Mesenchymal stem cell (in vitro differentiated cells and primary cell): ENCODE measurements at regions not wholly inside any gene's neighbourhood (a gene's known extent, or its start where the extent isn't known, plus 50 kb on each side); places are given as distances from the start of the nearest gene placed in this dataset.

Source experiments
- DNase-seq: peaks from one replicate; pipeline ENCODE4 v3.0.0-alpha.2; 2013
- H2AFZ ChIP-seq: one replicate; pipeline ENCODE4 v1.6.1; 2013; ENCODE audit warnings: low read depth, mild to moderate bottlenecking, control low read depth, inconsistent platforms, low read length, moderate library complexity
- H2AK5ac ChIP-seq: 2 replicates; pipeline ENCODE4 v1.6.1; 2013; ENCODE audit warnings: low read length, moderate library complexity, mild to moderate bottlenecking, inconsistent platforms; ENCODE audit not compliant: severe bottlenecking
- H2BK120ac ChIP-seq: one replicate; pipeline ENCODE4 v1.6.1; 2013; ENCODE audit warnings: low read depth, mild to moderate bottlenecking, inconsistent platforms, low read length, moderate library complexity
- H2BK12ac ChIP-seq, 2 experiments: one replicate each; pipeline ENCODE4 v1.6.1; 2013; ENCODE audit warnings: inconsistent platforms in 2 of 2, low read length in 2 of 2, mild to moderate bottlenecking in 2 of 2, moderate library complexity in 2 of 2, control low read depth in 1 of 2
- H2BK15ac ChIP-seq: one replicate; pipeline ENCODE4 v1.6.1; 2013; ENCODE audit warnings: mild to moderate bottlenecking, low read depth, inconsistent platforms; ENCODE audit not compliant: poor library complexity, severe bottlenecking
- H2BK5ac ChIP-seq: 2 replicates; pipeline ENCODE4 v1.6.1; 2013; ENCODE audit warnings: low read depth, mild to moderate bottlenecking, low read length, control low read depth, inconsistent platforms; ENCODE audit not compliant: poor library complexity, severe bottlenecking
- H3K14ac ChIP-seq, 2 experiments: one replicate each; pipeline ENCODE4 v1.6.1; 2013; ENCODE audit warnings: inconsistent platforms in 2 of 2, low read length in 2 of 2, control low read depth in 1 of 2, mild to moderate bottlenecking in 1 of 2, moderate library complexity in 1 of 2
- H3K18ac ChIP-seq, 2 experiments: one replicate each; pipeline ENCODE4 v1.6.1; 2013; ENCODE audit warnings: inconsistent platforms in 2 of 2, low read length in 2 of 2, control low read depth in 1 of 2, low read depth in 1 of 2, mild to moderate bottlenecking in 1 of 2
- H3K23ac ChIP-seq, 2 experiments: one replicate each; pipeline ENCODE4 v1.6.1; 2013; ENCODE audit warnings: inconsistent platforms in 2 of 2, low read length in 2 of 2, mild to moderate bottlenecking in 2 of 2, moderate library complexity in 2 of 2, control low read depth in 1 of 2
- H3K27ac ChIP-seq: 2 replicates; pipeline ENCODE4 v1.5.1; 2013; ENCODE audit warnings: mild to moderate bottlenecking, moderate library complexity, low read length, control low read depth, inconsistent platforms; ENCODE audit not compliant: poor library complexity, severe bottlenecking
- H3K27me3 ChIP-seq, 2 experiments: 2 replicates each; pipeline versions ENCODE4 v1.6.1 to v1.7.0; 2013; ENCODE audit warnings: low read length in 2 of 2, mild to moderate bottlenecking in 2 of 2, moderate library complexity in 2 of 2, control low read depth in 1 of 2, inconsistent platforms in 1 of 2; ENCODE audit not compliant: control insufficient read depth in 1 of 2, insufficient read depth in 1 of 2
- H3K36me3 ChIP-seq, 2 experiments: 2 replicates each; pipeline versions ENCODE4 v1.6.1 to v1.7.0; 2013; ENCODE audit warnings: low read length in 2 of 2, control low read depth in 1 of 2, inconsistent platforms in 1 of 2, low read depth in 1 of 2, mild to moderate bottlenecking in 1 of 2; ENCODE audit not compliant: insufficient read depth in 2 of 2, control insufficient read depth in 1 of 2
- H3K4ac ChIP-seq, 2 experiments: one replicate each; pipeline ENCODE4 v1.6.1; 2013; ENCODE audit warnings: inconsistent platforms in 2 of 2, low read length in 2 of 2, mild to moderate bottlenecking in 2 of 2, moderate library complexity in 2 of 2, control low read depth in 1 of 2, low read depth in 1 of 2
- H3K4me1 ChIP-seq: 2 replicates; pipeline ENCODE4 v1.6.1; 2013; ENCODE audit warnings: low read depth, low read length, control low read depth; ENCODE audit not compliant: control insufficient read depth, insufficient read depth
- H3K4me2 ChIP-seq: 2 replicates; pipeline ENCODE4 v1.6.1; 2013; ENCODE audit warnings: low read length, mild to moderate bottlenecking, inconsistent platforms; ENCODE audit not compliant: poor library complexity, severe bottlenecking
- H3K4me3 ChIP-seq, 2 experiments: 2 replicates each; pipeline versions ENCODE4 v1.5.1 to v1.7.0; 2013; ENCODE audit warnings: low read length in 2 of 2, mild to moderate bottlenecking in 2 of 2, control low read depth in 1 of 2, low read depth in 1 of 2; ENCODE audit not compliant: insufficient read depth in 1 of 2
- H3K79me1 ChIP-seq: replicated peaks from 2 replicates; pipeline ENCODE4 v1.6.1; 2013; ENCODE audit warnings: mild to moderate bottlenecking, control low read depth, low read length, inconsistent platforms; ENCODE audit not compliant: poor library complexity, severe bottlenecking
- H3K9ac ChIP-seq: 2 replicates; pipeline ENCODE4 v1.7.0; 2013; ENCODE audit warnings: mild to moderate bottlenecking, low read length, moderate library complexity
- H3K9me3 ChIP-seq: 2 replicates; pipeline ENCODE4 v1.7.0; 2013; ENCODE audit warnings: mild to moderate bottlenecking, low read length; ENCODE audit not compliant: control insufficient read depth
- H4K8ac ChIP-seq: one replicate; pipeline ENCODE4 v1.6.1; 2013; ENCODE audit warnings: inconsistent platforms, mild to moderate bottlenecking, low read length, moderate library complexity
- H4K91ac ChIP-seq: one replicate; pipeline ENCODE4 v1.6.1; 2013; ENCODE audit warnings: mild to moderate bottlenecking, low read length, inconsistent platforms
- WGBS: methylation state at CpG from one replicate; pipeline ENCODE4 v1.1.7; 2013; ENCODE audit warnings: mixed read lengths; 5-methylcytosine and 5-hydroxymethylcytosine counted together

GRCh38 chr12:65533177-65533883 is 254.8 kb downstream of the MSRB3 start:
- Histone ChIP-seq H2AFZ (no peak overlapping the region), H2AK5ac (peak overlapping the region; percentile 57), H3K36me3 (no peaks in the 10 kb centered on the region), H2BK12ac (peak overlapping the region in 1 of 2 experiments; percentile 88), H3K9me3 (peaks cover 8% of the 10 kb centered on the region), H3K27me3 (no peaks in the 10 kb centered on the region), H3K23ac (no peak overlapping the region), H3K4me3 (no peak overlapping the region), H3K4me2 (peak overlapping the region; percentile 17), H3K14ac (no peak overlapping the region), H3K18ac (peak overlapping the region; percentile 72 to 85), H4K91ac (peak overlapping the region; percentile 65), H4K8ac (peak overlapping the region; percentile 69), H2BK120ac (peak overlapping the region; percentile 78), H3K9ac (peak overlapping the region; percentile 59), H3K79me1 (no peaks in the 10 kb centered on the region), H2BK5ac (peak overlapping the region; percentile 92), H3K4ac (peak overlapping the region; percentile 13 to 86), H3K27ac (peak overlapping the region; percentile 97), H2BK15ac (peak overlapping the region; percentile 12), H3K4me1 (peaks cover 22% of the 10 kb centered on the region)
- WGBS = 3% methylated on average over 9 of the region's 10 CpGs
- DNase-seq = peak; percentile 83

DNA sequence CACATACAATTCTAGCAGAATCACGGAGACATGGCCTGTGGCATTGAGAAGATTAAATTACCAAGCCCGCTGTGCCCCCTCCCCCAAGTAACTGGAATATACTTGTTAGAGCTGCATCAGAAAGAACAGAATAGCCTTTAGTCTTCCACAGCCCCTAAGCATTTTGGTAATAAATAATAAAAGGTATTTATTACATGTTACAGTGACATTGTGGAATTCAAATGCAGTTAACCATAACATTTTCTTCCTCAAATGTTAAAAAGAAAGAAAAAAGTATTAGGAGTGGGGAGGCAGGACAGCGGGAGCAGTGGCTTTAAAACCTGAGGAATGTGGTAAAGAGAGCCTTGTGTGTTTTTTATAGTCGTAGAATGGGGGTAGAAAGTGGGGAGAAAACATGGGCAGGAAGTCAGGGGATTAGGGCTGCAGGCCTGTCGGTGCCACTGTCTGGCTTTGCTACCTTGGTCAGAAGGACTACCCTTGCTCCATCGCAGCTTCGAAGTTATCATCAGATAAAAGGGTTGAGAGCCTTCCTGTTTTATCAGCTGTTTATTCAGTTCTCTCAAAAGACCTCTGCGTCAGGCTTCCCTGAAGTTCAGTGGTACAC is 255.9 kb downstream of the MSRB3 start:
- peak overlapping the region; percentile 99 for H2BK5ac ChIP-seq
- no peak overlapping the region for H3K9ac ChIP-seq
- peaks cover 22% of the 10 kb centered on the region for H3K4me1 ChIP-seq
- H2BK12ac ChIP-seq = peak overlapping the region; percentile 75 to 88
- H3K27me3 ChIP-seq = no peaks in the 10 kb centered on the region
- H3K4me2 ChIP-seq = no peak overlapping the region
- DNase-seq = peak; percentile 63
- H2BK120ac ChIP-seq = peak overlapping the region; percentile 65
- H3K23ac ChIP-seq = no peak overlapping the region
- H3K4me3 ChIP-seq = no peak overlapping the region
- WGBS = 16% methylated on average over 6 of the region's 8 CpGs
- H3K14ac ChIP-seq = peak overlapping the region in 1 of 2 experiments; percentile 74
- H3K79me1 ChIP-seq = no peaks in the 10 kb centered on the region
- H3K18ac ChIP-seq = peak overlapping the region; percentile 79 to 85
- peak overlapping the region; percentile 85 for H4K8ac ChIP-seq
- peak overlapping the region; percentile 57 for H2AK5ac ChIP-seq
- peak overlapping the region; percentile 86 for H4K91ac ChIP-seq
- H3K27ac ChIP-seq = peak overlapping the region; percentile 97
- H2BK15ac ChIP-seq = peak overlapping the region; percentile 33
- no peak overlapping the region for H2AFZ ChIP-seq
- H3K36me3 ChIP-seq = no peaks in the 10 kb centered on the region
- H3K9me3 ChIP-seq = peaks cover 19% of the 10 kb centered on the region
- peak overlapping the region; percentile 69 to 72 for H3K4ac ChIP-seq

DNA sequence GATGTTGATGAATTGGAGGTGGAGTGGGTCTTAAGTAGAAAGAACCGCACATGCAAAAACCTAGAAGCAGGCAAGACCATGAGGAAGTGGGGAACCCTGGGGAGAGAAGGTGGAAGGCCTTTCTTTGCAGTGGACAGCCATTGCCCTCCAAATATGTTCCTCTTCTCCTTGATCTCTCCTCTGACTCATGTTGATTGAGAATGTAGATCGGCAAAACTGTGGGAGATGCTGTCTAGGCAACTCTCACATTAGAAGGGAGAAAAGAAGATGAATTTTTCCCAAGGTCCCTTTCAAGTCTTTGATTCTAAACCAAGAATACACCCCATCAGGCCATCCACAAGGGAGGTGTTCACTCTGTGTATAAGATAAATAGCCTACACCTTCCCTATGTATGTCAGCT is 257.5 kb downstream of the MSRB3 start:
- Histone ChIP-seq H3K4me3 (no peak overlapping the region), H3K27ac (peak overlapping the region; percentile 97), H4K91ac (peak overlapping the region; percentile 98), H2AFZ (no peak overlapping the region), H2AK5ac (peak overlapping the region; percentile 54), H3K4ac (peak overlapping the region; percentile 50 to 96), H3K79me1 (no peaks in the 10 kb centered on the region), H2BK5ac (peak overlapping the region; percentile 92), H3K14ac (peak overlapping the region in 1 of 2 experiments; percentile 83), H3K36me3 (no peaks in the 10 kb centered on the region), H3K27me3 (no peaks in the 10 kb centered on the region), H3K4me2 (no peak overlapping the region), H3K23ac (peak overlapping the region in 1 of 2 experiments; percentile 85), H3K4me1 (peaks cover 22% of the 10 kb centered on the region), H2BK12ac (peak overlapping the region; percentile 91 to 94), H2BK15ac (peak overlapping the region; percentile 53), H2BK120ac (peak overlapping the region; percentile 98), H3K9ac (peak overlapping the region; percentile 52), H3K9me3 (peaks cover 35% of the 10 kb centered on the region), H3K18ac (peak overlapping the region; percentile 94 to 96), H4K8ac (peak overlapping the region; percentile 89)
- DNase-seq = peak; percentile 44
- 70% methylated on average over 2 of the region's 2 CpGs for WGBS

- Histone ChIP-seq H2AK5ac (peak overlapping the region; percentile 54), H2BK5ac (peak overlapping the region; percentile 92), H3K18ac (peak overlapping the region; percentile 94 to 96), H2BK15ac (no peak overlapping the region), H3K4me1 (peaks cover 22% of the 10 kb centered on the region), H4K91ac (peak overlapping the region; percentile 94), H3K9ac (peak overlapping the region; percentile 52), H3K4me2 (no peak overlapping the region), H3K4me3 (no peak overlapping the region), H3K4ac (peak overlapping the region; percentile 50 to 96), H3K27me3 (no peaks in the 10 kb centered on the region), H3K36me3 (no peaks in the 10 kb centered on the region), H3K79me1 (no peaks in the 10 kb centered on the region), H2BK120ac (peak overlapping the region; percentile 98), H3K27ac (peak overlapping the region; percentile 97), H4K8ac (peak overlapping the region; percentile 89), H2BK12ac (peak overlapping the region; percentile 91 to 94), H3K14ac (peak overlapping the region in 1 of 2 experiments; percentile 83), H2AFZ (no peak overlapping the region), H3K23ac (peak overlapping the region in 1 of 2 experiments; percentile 85), H3K9me3 (peaks cover 39% of the 10 kb centered on the region)
- 0% methylated on average over 1 of the region's 3 CpGs for WGBS
- DNase-seq = no peak
Measured at GRCh38 chr12:65536351-65536750, 257.9 kb downstream of the MSRB3 start.
